Cardiac fibroblast (primary cell): ENCODE measurements at regions not wholly inside any gene's neighbourhood (a gene's known extent, or its start where the extent isn't known, plus 50 kb on each side); places are given as distances from the start of the nearest gene placed in this dataset.

ENCODE experiments used
- DNase-seq, 2 donors: peaks; one replicate each; pipeline versions ENCODE4 v3.0.0 to v3.0.0-alpha.2; 2010; ENCODE audit warnings: low read depth in 2 of 2
- H3K4me3 ChIP-seq, 2 donors: replicated peaks in 1 of 2; 1 replicate in 1 of 2; 2 replicates in 1 of 2; pipeline ENCODE4 v1.5.1; 2011; ENCODE audit warnings: low read depth in 2 of 2, low read length in 2 of 2, mild to moderate bottlenecking in 2 of 2, moderate library complexity in 1 of 2
- CTCF ChIP-seq: IDR thresholded peaks from one replicate; pipeline ENCODE4 v1.5.1; 2011; ENCODE audit warnings: low read depth, mild to moderate bottlenecking, low read length, inconsistent platforms

DNA sequence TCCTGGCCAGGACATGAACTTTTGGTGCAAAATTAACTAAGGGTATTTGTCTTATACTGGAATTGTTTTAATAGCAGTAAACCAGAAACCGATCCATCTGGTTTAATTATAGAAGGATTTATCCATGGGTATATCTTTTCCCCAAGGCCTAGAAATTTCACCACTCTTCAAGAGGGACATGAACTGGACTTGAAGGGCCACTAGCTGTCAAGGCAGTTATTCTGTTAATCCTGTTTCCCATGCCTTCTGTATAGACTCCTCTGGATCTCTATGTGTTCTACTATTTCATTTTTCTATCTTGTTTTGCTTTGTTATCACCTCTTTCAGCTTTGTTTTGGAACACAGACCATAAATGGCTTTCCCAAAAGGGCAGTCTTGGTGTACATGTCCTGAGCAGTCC, 467.6 kb downstream of the KIF4B start:
- no peak for TF ChIP-seq CTCF
- no peak overlapping the region for H3K4me3 ChIP-seq
- no peak for DNase-seq

- no peak for TF ChIP-seq CTCF
- no peak for DNase-seq
- H3K4me3 ChIP-seq: no peak overlapping the region
Measured at GRCh38 chr5:155482428-155482827, 468.9 kb downstream of the KIF4B start.

- DNase-seq: no peak
- TF ChIP-seq CTCF: no peak
- H3K4me3 ChIP-seq: no peak overlapping the region
Measured at GRCh38 chr5:155485386-155485785, 471.8 kb downstream of the KIF4B start.

- H3K4me3 ChIP-seq: no peak overlapping the region
- DNase-seq: no peak
- no peak for TF ChIP-seq CTCF
Measured at GRCh38 chr5:155489949-155490348, 476.4 kb downstream of the KIF4B start.

DNA sequence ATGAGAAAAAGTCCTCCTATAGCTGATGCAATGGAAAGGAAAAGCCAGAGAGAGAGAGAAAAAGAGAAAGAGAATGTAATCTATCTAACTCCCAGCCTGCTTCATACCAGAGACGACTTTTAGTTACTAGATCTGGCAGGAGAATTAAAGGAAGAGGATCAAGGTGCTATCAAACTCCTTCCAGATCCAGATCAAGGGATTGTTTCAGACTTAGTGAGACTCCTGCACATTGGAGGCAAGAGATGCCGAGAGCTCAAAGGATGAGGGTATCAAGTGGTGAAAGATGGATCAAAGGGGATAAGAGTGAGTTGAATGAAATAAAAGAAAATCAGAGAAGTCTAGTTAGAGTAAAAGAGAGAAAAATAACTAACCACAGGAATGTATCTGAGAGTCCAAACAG, 478.6 kb downstream of the KIF4B start:
- TF ChIP-seq CTCF: no peak
- H3K4me3 ChIP-seq: no peak overlapping the region
- DNase-seq: no peak

- no peak for TF ChIP-seq CTCF
- DNase-seq: no peak
- no peak overlapping the region for H3K4me3 ChIP-seq
Measured at GRCh38 chr5:155504606-155505005, 491.1 kb downstream of the KIF4B start.

- no peak for DNase-seq
- no peak for TF ChIP-seq CTCF
- H3K4me3 ChIP-seq: no peak overlapping the region
Measured at GRCh38 chr5:155507363-155507762, 493.8 kb downstream of the KIF4B start.
